Tibial artery (tissue), 4 donors: ENCODE measurements at regions not wholly inside any gene's neighbourhood (a gene's known extent, or its start where the extent isn't known, plus 50 kb on each side); places are given as distances from the start of the nearest gene placed in this dataset.

ENCODE experiments used
- DNase-seq, 2 donors: peaks; one replicate each; pipeline ENCODE4 v3.0.0-alpha.2; 2019
- H3K27ac ChIP-seq, 2 donors: fragments of 200-600 bp; sonication (generic) in 1 of 2; 1 replicate in 1 of 2; 2 replicates in 1 of 2; pipeline ENCODE4 v1.5.1; 2018 to 2019; ENCODE audit warnings: mild to moderate bottlenecking in 1 of 2
- H3K27me3 ChIP-seq, 2 donors: fragments of 200-600 bp; sonication (generic) in 1 of 2; one replicate each; pipeline versions ENCODE4 v1.5.1 to v1.6.0; 2016 to 2019
- H3K36me3 ChIP-seq, 3 donors: fragments of 200-600 bp; sonication (generic) in 2 of 3; one replicate each; pipeline ENCODE4 v1.5.1; 2016 to 2019; ENCODE audit warnings: mild to moderate bottlenecking in 2 of 3
- H3K4me1 ChIP-seq, 4 donors: fragments of 200-600 bp; sonication (generic) in 2 of 4; 1 replicate in 3 of 4; 2 replicates in 1 of 4; pipeline ENCODE4 v1.5.1; 2016 to 2019
- H3K4me3 ChIP-seq, 2 donors: fragments of 200-600 bp; sonication (generic) in 1 of 2; 1 replicate in 1 of 2; 2 replicates in 1 of 2; pipeline ENCODE4 v1.5.1; 2018 to 2019; ENCODE audit warnings: mild to moderate bottlenecking in 2 of 2
- H3K9me3 ChIP-seq, 3 donors: fragments of 200-600 bp; sonication (generic) in 1 of 3; one replicate each; pipeline ENCODE4 v1.5.1; 2016 to 2019
- intact Hi-C: fragments of 100-400 bp; cut with DNase I; formaldehyde crosslinking; loops from one replicate; pipeline ENCODE4 v1.15.0; 2023; ENCODE audit warnings: low total_unique reads
- TF ChIP-seq, protein P1 (sequence below), 2 experiments: fragments of 200-600 bp in 1 of 2; fragments of 450-650 bp in 1 of 2; IDR thresholded peaks; one replicate each; pipeline ENCODE4 v1.5.1; 2017 to 2019; ENCODE audit warnings: antibody characterized with exemption in 2 of 2, mild to moderate bottlenecking in 1 of 2, moderate library complexity in 1 of 2

DNA sequence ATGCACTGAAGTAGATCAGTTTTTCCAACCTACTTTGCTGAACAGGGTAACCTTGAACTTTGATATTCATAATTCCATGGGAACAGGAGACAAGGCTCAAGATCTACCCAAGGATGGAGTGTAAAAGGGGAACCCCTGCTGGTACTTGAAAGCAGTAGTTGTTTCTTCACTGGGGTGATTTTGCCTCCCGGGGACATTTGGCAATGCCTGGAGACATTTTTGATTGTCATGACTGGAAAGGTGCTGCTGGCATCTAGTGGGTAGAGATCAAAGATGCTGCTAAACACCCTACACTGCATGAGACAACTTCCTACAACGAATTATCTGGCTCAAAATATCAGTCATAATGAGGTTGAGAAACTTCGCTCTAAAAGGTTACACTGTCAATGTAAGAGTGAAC, 214.8 kb upstream of the CTBP2 start:
- Histone ChIP-seq H3K9me3 (peaks cover 0 to 6% (median 0%) of the 10 kb centered on the region in 3 donors), H3K27me3 (peaks cover 0 to 11% of the 10 kb centered on the region in 2 donors), H3K4me1 (no peaks in the 10 kb centered on the region), H3K27ac (no peak overlapping the region), H3K4me3 (no peak overlapping the region), H3K36me3 (no peaks in the 10 kb centered on the region)
- TF ChIP-seq, protein P1, sequence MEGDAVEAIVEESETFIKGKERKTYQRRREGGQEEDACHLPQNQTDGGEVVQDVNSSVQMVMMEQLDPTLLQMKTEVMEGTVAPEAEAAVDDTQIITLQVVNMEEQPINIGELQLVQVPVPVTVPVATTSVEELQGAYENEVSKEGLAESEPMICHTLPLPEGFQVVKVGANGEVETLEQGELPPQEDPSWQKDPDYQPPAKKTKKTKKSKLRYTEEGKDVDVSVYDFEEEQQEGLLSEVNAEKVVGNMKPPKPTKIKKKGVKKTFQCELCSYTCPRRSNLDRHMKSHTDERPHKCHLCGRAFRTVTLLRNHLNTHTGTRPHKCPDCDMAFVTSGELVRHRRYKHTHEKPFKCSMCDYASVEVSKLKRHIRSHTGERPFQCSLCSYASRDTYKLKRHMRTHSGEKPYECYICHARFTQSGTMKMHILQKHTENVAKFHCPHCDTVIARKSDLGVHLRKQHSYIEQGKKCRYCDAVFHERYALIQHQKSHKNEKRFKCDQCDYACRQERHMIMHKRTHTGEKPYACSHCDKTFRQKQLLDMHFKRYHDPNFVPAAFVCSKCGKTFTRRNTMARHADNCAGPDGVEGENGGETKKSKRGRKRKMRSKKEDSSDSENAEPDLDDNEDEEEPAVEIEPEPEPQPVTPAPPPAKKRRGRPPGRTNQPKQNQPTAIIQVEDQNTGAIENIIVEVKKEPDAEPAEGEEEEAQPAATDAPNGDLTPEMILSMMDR (IDR thresholded peaks at IDR 0.05), result no peak
- intact Hi-C loops, result no loop called here
- no peak for DNase-seq

DNA sequence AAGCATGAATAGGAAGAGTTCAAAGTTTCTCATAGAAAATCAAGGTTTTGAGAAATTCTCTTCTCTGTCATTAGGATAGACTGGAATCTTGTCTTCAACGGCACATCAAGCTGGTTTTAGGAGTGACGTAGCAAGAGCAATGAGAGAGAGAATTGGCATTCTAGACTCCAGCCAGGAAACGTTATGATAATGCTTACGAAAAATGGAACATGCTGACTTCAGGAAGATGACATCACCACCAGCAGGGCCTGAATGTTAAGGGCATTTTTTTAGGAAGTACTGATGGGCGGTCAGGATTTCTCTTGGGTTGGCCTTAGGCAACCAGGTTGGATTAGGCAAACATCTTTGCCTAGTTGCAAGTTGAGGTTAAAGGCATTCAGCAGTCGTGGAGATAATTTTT, 213.2 kb upstream of the CTBP2 start:
- intact Hi-C loops, result no loop called here

DNA sequence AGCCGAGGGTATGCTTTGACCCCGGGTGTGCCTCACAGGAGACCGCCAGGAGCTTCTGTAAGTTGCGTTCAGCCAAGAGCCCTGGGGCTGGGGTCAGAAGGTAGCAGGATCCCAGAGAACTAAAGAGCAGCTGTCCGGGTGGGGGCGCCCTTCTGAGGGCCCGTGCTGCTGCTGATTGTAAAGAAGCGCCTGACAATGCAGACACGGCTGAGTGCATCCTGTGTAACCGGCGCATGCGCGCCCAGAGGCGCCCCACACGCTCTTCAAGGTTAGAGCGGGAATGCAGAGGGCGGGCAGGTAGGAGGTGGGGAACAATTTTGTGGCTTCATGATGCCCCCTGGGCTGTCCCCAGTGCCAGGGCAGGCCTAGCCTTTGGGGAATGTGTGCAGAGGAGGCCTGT, 210.2 kb upstream of the CTBP2 start:
- H3K27ac ChIP-seq, result no peak overlapping the region
- TF ChIP-seq, protein P1 (IDR thresholded peaks at IDR 0.05), result no peak
- H3K4me1 ChIP-seq, result no peaks in the 10 kb centered on the region
- intact Hi-C loops, result no loop called here
- H3K9me3 ChIP-seq, result no peaks in the 10 kb centered on the region
- H3K36me3 ChIP-seq, result no peaks in the 10 kb centered on the region
- no peak overlapping the region for H3K4me3 ChIP-seq
- DNase-seq, result no peak
- peaks cover 0 to 12% of the 10 kb centered on the region in 2 donors for H3K27me3 ChIP-seq

More for the DNA sequence above, 213.2 kb upstream of the CTBP2 start:
- H3K27me3 ChIP-seq, result peaks cover 0 to 12% of the 10 kb centered on the region in 2 donors
- H3K4me3 ChIP-seq, result no peak overlapping the region
- no peaks in the 10 kb centered on the region for H3K36me3 ChIP-seq
- H3K27ac ChIP-seq, result no peak overlapping the region
- no peaks in the 10 kb centered on the region for H3K4me1 ChIP-seq
- no peak for DNase-seq
- TF ChIP-seq, protein P1 (IDR thresholded peaks at IDR 0.05), result no peak
- H3K9me3 ChIP-seq, result no peaks in the 10 kb centered on the region

- intact Hi-C loops, result no loop called here
- DNase-seq, result no peak
Observed at GRCh38 chr10:125369382-125370326, 209.3 kb upstream of the CTBP2 start.

GRCh38 chr10:125368146-125368545, 207.8 kb upstream of the CTBP2 start:
- Histone ChIP-seq H3K27me3 (peaks cover 0 to 12% of the 10 kb centered on the region in 2 donors), H3K27ac (no peak overlapping the region), H3K4me1 (no peaks in the 10 kb centered on the region), H3K36me3 (no peaks in the 10 kb centered on the region), H3K9me3 (peaks cover 0 to 15% (median 0%) of the 10 kb centered on the region in 3 donors), H3K4me3 (no peak overlapping the region)
- intact Hi-C loops, result no loop called here
- no peak for DNase-seq
- TF ChIP-seq, protein P1 (IDR thresholded peaks at IDR 0.05), result no peak

More at GRCh38 chr10:125369382-125370326, 209.3 kb upstream of the CTBP2 start:
- Histone ChIP-seq H3K9me3 (peaks cover 0 to 6% (median 0%) of the 10 kb centered on the region in 3 donors), H3K27ac (no peak overlapping the region), H3K4me1 (no peaks in the 10 kb centered on the region), H3K27me3 (peaks cover 0 to 12% of the 10 kb centered on the region in 2 donors), H3K4me3 (no peak overlapping the region), H3K36me3 (no peaks in the 10 kb centered on the region)
- TF ChIP-seq, protein P1 (IDR thresholded peaks at IDR 0.05), result no peak
